ENCODE measurements at regions not wholly inside any gene's neighbourhood (a gene's known extent, or its start where the extent isn't known, plus 50 kb on each side); places are given as distances from the start of the nearest gene placed in this dataset.

DNA sequence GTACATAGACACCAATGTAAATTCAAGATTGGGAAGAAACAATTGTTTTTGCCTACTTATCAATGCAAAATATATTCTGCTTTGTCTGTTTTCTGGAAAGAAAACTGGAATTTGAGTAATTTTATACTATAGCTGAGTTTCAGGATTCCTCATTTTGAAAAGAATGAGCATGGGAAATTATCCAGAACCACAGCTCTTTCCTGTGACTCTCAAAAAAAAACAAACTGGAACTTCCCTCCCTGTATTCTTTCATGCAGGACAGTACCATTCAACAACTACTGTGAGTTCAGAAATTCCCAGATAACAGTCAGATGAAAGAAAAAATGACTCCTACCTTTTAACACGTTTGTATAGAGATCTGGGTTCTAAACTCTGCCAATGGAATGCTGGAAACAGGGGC lies 372.4 kb downstream of the TGFB2 start:
- no peak for DNase-seq

DNA sequence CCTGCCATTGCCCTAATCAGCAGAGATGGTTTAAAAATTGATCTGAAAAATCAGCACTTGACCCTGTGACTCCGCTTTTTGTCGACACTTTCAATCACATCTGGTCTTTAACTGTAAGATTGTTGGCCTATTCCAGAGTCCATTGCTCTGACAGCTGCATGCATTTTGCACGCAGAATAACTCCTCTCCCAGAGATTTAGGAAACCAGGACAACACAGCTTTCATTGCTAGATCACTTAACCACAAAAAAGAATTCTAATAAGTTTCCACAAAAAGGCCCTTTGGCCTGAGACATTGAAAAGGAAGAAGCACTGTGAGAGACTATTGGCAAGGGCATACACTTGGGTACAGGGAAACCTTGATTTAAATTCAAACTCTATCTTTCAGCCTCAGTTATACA lies 373.1 kb downstream of the TGFB2 start:
- DNase-seq = no peak

GRCh38 chr1:218718977-218719376 lies 373.8 kb downstream of the TGFB2 start:
- DNase-seq = no peak

GRCh38 chr1:218728898-218729565 lies 383.9 kb downstream of the TGFB2 start:
- DNase-seq = no peak

- DNase-seq = no peak
Measured at GRCh38 chr1:218735436-218736032, 390.4 kb downstream of the TGFB2 start.

GRCh38 chr1:218739426-218739825 lies 394.3 kb downstream of the TGFB2 start:
- no peak for DNase-seq

- no peak for DNase-seq
Measured at GRCh38 chr1:218741852-218742251, 396.7 kb downstream of the TGFB2 start.

- DNase-seq = no peak
Measured at GRCh38 chr1:218742467-218743262, 397.5 kb downstream of the TGFB2 start.

GRCh38 chr1:218743861-218744505 lies 398.8 kb downstream of the TGFB2 start:
- DNase-seq = no peak

DNA sequence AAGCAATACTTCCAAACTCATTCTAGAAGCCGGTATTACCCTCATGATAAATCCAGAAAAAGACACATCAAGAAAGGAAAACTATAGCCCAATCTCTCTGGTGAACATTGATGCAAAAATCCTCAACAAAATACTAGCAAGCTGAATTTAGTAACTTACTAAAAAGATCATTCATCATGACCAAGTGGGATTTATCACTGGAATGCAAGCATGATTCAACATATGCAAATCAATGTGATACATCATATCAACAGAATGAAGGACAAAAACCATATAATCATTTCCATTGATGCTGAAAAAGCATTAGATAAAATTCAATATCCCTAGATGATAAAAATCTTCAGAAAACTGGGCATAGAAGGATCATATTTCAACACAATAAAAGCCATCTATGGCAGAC lies 402.9 kb downstream of the TGFB2 start:
- DNase-seq = no peak

GRCh38 chr1:218750216-218750970 lies 405.3 kb downstream of the TGFB2 start:
- no peak for DNase-seq

DNA sequence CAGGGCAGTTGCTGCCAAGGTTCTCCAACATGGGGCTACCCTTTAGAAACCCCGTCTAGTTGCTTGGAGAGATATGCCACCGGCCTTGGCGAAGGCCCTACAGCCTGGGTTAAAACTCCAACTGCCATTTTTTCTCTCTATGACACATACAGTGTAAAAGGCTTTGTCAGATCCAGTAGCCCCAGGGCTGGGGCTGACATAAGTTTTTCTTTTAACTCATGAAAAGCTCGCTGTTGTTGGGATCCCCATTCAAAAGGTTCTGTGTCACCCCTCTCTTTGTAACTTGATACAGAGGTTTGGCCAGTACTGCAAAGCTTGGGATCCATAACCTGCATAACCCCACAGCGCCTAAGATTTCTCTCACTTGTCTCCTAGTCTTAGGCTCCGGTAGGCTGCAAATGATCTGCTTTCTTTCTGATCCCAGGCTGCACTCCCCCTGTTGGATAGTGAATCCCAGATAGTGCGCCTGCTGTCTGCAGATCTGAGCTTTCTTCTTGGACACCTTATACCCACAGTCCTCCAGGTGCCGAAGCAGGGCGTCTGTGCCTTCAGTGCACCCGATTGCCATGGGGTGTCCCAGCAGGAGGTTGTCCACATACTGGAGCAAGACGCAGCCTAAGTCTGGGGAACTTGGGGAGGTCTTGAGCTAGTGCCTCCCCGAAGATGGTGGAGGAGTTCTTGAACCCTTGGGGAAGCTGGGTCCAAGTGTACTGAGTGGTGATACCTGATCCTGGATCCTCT lies 406.2 kb downstream of the TGFB2 start:
- DNase-seq = no peak

DNA sequence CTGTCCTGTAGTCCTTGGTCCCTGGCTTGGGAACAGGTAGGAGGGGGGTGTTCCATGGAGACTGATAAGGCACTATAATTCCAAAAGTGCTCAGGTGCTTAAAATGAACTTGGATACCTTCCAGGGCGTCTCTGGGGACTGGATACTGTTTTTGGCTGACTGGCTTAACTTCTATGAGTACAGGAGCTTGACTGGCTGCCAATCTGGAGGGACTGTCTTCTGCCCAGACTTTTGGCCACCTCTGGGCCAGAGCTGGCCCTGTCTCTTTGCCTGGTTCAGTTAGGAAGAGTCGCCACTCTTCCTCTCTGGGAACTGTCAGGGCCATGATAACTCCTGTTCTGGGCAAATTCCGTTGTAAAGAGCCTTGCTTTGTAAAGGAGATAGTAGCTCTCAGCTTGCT lies 407.0 kb downstream of the TGFB2 start:
- no peak for DNase-seq

DNA sequence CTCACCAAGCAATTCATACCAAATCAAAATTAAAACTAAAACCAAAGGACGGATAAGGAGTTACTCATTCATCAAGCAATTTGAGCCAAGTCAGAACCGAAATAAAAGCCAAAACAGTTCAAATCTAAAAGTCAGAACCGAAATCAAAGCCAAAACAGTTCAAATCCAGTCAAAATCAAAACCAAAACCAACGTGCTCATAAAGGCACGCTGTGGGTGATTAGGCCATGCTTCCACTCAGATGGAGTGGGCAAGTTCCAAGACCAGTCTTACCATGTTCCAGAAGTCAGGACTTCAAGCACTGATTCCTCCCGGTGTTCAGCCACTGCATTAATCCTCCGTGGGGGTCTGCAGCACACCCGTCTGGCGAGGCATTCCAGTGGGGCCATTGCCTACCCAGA lies 409.3 kb downstream of the TGFB2 start:
- no peak for DNase-seq

DNA sequence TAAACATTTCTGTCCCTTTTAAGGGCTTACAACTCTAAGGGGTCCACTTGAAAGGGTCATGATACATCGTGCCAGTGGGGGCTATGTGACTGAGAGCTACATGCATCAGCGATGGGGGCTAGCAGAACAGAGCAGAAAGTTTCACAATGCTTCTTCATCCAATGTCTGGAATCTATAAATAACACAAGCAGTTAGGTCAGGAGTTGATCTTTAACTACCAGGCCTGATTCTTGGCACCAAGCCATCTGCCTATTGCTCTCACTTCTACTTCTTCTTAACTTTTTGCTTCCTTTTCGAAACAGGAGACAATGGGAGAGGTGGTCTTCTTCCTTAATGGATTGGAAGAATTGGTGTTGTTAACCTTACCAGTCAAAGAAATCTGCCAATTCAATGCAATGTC lies 410.0 kb downstream of the TGFB2 start:
- DNase-seq = no peak

- no peak for DNase-seq
Measured at GRCh38 chr1:218759795-218760194, 413.9 kb upstream of the LYPLAL1 start.

GRCh38 chr1:218760601-218761570 lies 412.8 kb upstream of the LYPLAL1 start:
- no peak for DNase-seq

DNA sequence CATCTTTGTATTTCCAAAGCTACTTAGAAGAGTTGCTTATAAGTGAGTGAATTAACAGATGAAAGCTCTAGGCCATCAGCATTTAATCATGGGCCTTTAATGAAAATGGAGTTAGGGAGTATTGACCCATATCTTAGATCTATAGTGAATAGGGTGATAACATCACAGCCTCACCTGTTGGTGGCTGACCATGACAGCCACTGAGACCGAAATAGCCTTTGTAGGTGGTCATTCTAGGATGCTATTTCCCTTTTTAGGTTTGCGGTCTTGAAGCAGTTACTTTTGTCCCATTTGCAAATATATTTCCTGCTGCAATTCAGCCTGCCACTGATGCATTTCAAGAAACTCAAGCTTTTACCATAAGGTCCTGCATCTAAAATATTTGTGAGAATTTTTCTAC lies 410.1 kb upstream of the LYPLAL1 start:
- DNase-seq = no peak

GRCh38 chr1:218765753-218766152 lies 407.9 kb upstream of the LYPLAL1 start:
- DNase-seq = no peak

GRCh38 chr1:218771931-218772330 lies 401.7 kb upstream of the LYPLAL1 start:
- DNase-seq = no peak

GRCh38 chr1:218772575-218772974 lies 401.1 kb upstream of the LYPLAL1 start:
- DNase-seq = no peak

All from T-helper 1 cell (primary cell).